Testis (tissue), 2 donors: ENCODE measurements at regions not wholly inside any gene's neighbourhood (a gene's known extent, or its start where the extent isn't known, plus 50 kb on each side); places are given as distances from the start of the nearest gene placed in this dataset.

Experiments used
- DNase-seq: peaks from one replicate; pipeline ENCODE4 v3.0.0-alpha.2; 2019
- H3K27ac ChIP-seq, 2 donors: fragments of 200-600 bp; sonication (generic); one replicate each; pipeline ENCODE4 v1.5.1; 2019
- H3K27me3 ChIP-seq: fragments of 200-600 bp; sonication (generic); one replicate; pipeline ENCODE4 v1.5.1; 2019
- H3K36me3 ChIP-seq: fragments of 200-600 bp; sonication (generic); one replicate; pipeline ENCODE4 v1.5.1; 2017; ENCODE audit warnings: low read depth; ENCODE audit errors: missing control alignments
- H3K4me1 ChIP-seq: fragments of 200-600 bp; sonication (generic); one replicate; pipeline ENCODE4 v1.5.1; 2019
- H3K4me3 ChIP-seq, 2 donors: fragments of 200-600 bp; sonication (generic); one replicate each; pipeline ENCODE4 v1.5.1; 2017 to 2019
- H3K9me3 ChIP-seq: fragments of 200-600 bp; sonication (generic); one replicate; pipeline ENCODE4 v1.5.1; 2017
- CTCF ChIP-seq, 3 experiments: fragments of 450-650 bp in 2 of 3; fragments of 200-600 bp in 1 of 3; sonication (generic) in 1 of 3; IDR thresholded peaks; one replicate each; pipeline ENCODE4 v1.5.1; 2016 to 2019; ENCODE audit warnings: antibody characterized with exemption in 3 of 3, mild to moderate bottlenecking in 2 of 3, moderate library complexity in 1 of 3
- POLR2A ChIP-seq: fragments of 450-650 bp; IDR thresholded peaks from one replicate; pipeline ENCODE4 v1.6.1; 2017; ENCODE audit warnings: antibody characterized with exemption, mild to moderate bottlenecking, moderate library complexity
- WGBS, 2 donors: methylation state at CpG; one replicate each; pipeline ENCODE4 v1.1.5; 2018; 5-methylcytosine and 5-hydroxymethylcytosine counted together
- intact Hi-C: fragments of 100-400 bp; cut with DNase I; formaldehyde crosslinking; loops from one replicate; pipeline ENCODE4 v1.15.1; 2023; ENCODE audit warnings: low total_unique reads

- no peaks in the 10 kb centered on the region for H3K4me1 ChIP-seq
- no peaks in the 10 kb centered on the region for H3K36me3 ChIP-seq
- DNase-seq = no peak
- no peaks in the 10 kb centered on the region for H3K27me3 ChIP-seq
- WGBS, 2 donors = 85% methylated on average over 9 of the region's 9 CpGs
- H3K9me3 ChIP-seq = no peaks in the 10 kb centered on the region
- TF ChIP-seq POLR2A (no peak), CTCF (IDR thresholded peaks at IDR 0.05) (no peak)
- intact Hi-C loops = no loop called here
- no peak overlapping the region for H3K4me3 ChIP-seq
- H3K27ac ChIP-seq = no peak overlapping the region
Measured at GRCh38 chr10:121648493-121648892, 50.2 kb upstream of the FGFR2 start.

- no peak for DNase-seq
- H3K9me3 ChIP-seq = no peaks in the 10 kb centered on the region
- no peak overlapping the region for H3K4me3 ChIP-seq
- H3K27ac ChIP-seq = no peak overlapping the region
- no peak for TF ChIP-seq POLR2A
- TF ChIP-seq CTCF (IDR thresholded peaks at IDR 0.05) = no peak
- 48 to 52% methylated on average over 5 to 7 of the region's 7 CpGs for WGBS, 2 donors
- no peaks in the 10 kb centered on the region for H3K36me3 ChIP-seq
- H3K27me3 ChIP-seq = no peaks in the 10 kb centered on the region
- H3K4me1 ChIP-seq = no peaks in the 10 kb centered on the region
- intact Hi-C loops = no loop called here
Measured at GRCh38 chr10:121648059-121648458, 49.8 kb upstream of the FGFR2 start.
